Limb (tissue), 2 donors: ENCODE measurements at regions not wholly inside any gene's neighbourhood (a gene's known extent, or its start where the extent isn't known, plus 50 kb on each side); places are given as distances from the start of the nearest gene placed in this dataset.
"Not testable (repeated sequence)": the region's sequence is repeated elsewhere in the genome, so short reads cannot be mapped to it uniquely, and the experiment has no call there.

Experiments used
- DNase-seq, 2 donors: peaks; one replicate each; pipeline ENCODE4 v3.0.0-alpha.2; 2016; ENCODE audit errors: extremely low spot score in 2 of 2

- DNase-seq: no peak
Observed at GRCh38 chr21:28712411-28712810, 280.3 kb downstream of the LTN1 start.

- no peak for DNase-seq
Observed at GRCh38 chr21:28705616-28706015, 287.1 kb downstream of the LTN1 start.

DNA sequence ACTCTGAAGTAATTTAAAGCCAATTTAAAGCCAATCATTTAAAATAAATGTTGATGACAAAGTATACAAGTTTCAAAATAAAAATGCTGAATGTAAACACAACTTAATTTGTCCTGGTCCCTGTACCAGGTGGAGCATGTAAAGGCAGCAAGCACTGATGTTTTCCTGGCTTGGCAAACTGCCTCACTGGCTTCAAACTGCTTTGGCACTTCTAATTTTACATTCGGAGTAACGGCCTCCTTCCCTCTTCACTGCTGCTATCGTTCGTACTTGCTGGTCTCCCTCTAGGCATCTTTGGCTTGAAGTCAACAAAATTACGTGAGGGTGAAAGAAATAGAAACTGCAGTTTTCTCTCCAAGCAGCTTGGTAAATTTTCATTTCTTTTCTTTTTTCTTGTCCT lies 287.9 kb downstream of the LTN1 start:
- DNase-seq: peak; percentile 37 to 72

DNA sequence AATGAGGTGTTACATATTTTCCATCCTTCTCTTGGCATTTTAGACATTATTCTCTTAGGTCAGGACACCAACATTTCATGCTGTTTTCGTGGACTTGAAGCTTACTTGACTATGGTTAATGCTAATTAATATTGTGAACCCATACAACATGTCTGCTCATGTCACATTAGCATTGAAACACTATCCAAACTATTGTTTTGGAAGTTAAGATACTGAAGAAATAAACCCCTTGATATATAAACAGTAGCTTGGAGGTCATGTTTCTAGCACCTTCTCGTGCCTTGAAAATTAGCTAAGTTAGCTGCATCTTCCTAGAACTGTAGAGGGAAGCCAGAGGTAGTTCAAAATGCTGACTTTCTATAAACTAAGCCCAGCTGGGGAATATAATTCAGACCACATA lies 288.8 kb downstream of the LTN1 start:
- no peak for DNase-seq

DNA sequence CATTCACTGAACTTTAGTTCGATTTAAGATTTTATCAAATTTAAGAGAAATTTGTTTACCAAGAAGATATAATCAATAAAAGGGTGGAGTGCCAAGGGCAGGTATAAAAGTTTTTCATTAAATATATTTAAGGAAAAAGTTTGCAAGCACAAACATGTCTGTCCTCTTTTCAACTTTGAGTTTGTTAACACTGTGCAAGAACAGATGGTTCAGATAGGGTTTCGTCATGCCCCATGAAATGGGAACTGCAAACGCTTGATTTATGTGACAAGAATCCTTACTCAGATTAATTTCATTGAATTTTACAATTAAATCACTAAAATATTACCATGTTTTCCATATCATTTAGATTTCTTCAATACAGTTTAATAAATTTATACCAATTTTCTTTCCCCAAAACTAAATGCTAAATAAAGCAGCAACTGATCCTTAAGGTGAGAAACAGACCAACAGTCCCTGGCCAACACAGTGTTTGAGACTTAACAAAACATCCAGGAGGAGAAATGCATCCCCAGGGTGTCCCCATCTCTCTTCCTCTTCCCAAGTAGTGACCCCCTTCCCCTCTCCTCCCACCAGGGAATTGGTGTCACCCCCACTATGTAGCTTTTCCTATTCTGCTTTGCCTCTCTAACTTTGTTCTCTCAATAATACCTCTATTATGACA lies 292.9 kb downstream of the LTN1 start:
- DNase-seq: no peak

DNA sequence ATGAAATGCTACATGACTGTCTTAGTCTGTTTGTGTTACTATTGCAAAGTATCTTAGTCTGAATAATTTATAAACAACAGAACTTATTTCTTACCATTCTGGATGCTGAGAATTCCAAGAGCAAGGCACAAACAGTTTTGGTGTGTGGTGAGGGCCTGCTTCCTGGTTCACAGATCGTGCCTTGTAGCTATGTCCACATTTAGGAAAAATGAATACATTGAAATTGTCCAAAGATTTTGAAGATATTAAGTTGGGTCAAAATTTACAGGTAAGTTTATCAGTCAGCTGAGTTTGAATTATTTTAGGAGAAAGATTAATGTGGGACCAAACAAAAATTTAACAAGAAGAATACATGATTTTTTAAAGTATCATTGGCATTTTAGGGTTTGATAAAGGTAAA lies 293.5 kb downstream of the LTN1 start:
- no peak for DNase-seq

- DNase-seq: no peak
Observed at GRCh38 chr21:28696844-28697410, 295.8 kb downstream of the LTN1 start.

- DNase-seq: no peak
Observed at GRCh38 chr21:28693476-28693875, 299.2 kb downstream of the LTN1 start.

DNA sequence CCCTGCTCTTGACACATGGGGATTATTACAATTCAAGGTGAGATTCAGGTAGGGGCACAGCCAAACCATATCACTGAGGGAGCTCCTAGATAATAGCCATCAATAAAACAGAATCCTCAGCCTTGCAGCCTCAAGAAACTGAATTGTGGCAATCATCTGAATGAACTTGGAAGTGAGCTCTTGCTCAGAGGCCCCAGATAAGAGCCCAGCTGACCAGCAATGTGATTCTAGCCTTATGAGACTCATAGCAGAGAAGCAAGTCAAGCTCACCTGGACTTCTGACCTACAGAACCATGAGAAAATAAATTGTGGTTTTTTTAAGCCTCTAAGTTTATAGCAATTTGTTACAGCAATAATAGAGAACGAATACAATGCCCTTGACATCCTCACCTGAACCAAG lies 302.5 kb downstream of the LTN1 start:
- no peak for DNase-seq

GRCh38 chr21:28688381-28688780 lies 304.3 kb downstream of the LTN1 start:
- no peak for DNase-seq

GRCh38 chr21:28687586-28687985 lies 305.1 kb downstream of the LTN1 start:
- no peak for DNase-seq

DNA sequence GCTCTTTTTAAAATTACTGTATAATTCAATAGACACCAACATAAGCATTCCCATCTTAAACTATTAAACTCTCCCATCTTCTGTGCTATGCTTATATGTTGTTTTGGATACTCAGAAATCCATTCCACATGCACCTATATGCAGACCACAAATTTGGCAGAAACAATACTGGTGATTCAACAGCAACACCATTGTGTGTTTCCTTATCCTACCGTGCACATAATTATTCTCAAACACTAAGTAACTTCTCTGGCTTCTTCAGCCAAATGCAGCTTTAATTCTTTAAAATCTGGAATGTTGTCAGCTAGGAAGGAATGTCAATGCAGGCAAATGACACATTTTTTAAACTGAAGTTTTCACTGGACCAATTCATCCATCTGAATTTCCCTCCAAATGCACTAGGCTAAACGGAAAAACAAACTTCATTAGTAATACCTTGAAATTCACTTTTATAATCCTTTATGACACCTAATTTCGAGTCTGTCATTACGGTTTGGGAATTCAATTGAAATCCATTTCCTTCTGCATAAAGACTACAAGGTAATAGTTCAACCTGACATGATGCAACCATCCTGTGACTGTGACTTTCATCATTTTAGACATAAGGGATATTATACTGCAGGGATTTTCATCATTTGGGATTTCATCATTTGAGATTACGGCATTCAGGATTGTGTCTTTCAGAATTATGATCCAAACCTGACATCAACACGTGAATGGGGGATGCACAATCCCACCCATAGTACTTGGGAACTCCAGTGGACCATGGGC lies 308.5 kb downstream of the LTN1 start:
- DNase-seq: no peak

DNA sequence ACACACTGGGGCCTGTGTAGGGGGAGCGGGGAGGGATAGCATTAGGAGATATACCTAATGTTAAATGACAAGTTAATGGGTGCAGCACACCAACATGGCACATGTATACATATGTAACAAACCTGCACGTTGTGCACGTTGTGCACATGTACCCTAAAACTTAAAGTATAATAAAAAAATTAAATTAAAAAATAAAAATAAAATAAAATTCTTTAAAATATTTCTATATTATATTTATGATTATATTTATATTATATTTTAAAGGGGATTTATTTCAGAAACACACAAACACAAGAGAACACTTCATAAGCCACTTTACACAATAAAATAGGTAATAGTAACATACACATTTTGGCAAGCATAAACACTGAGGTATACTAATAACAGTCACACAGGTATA lies 309.8 kb downstream of the LTN1 start:
- DNase-seq: not testable (repeated sequence)

DNA sequence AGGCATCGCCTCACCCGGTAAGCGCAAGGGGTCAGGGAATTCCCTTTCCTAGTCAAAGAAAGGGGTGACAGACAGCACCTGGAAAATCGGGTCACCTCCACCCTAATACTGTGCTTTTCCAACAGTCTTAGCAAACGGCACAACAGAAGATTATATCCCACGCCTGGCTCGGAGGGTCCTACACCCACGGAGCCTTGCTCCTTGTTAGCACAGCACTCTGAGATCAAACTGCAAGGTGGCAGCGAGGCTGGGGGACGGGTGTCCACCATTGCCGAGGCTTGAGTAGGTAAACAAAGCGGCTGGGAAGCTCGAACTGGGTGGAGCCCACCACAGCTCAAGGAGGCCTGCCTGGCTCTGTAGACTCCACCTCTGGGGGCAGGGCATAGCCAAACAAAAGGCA lies 315.6 kb downstream of the LTN1 start:
- not testable (repeated sequence) for DNase-seq

GRCh38 chr21:28675331-28676041 lies 317.2 kb downstream of the LTN1 start:
- DNase-seq: no peak

DNA sequence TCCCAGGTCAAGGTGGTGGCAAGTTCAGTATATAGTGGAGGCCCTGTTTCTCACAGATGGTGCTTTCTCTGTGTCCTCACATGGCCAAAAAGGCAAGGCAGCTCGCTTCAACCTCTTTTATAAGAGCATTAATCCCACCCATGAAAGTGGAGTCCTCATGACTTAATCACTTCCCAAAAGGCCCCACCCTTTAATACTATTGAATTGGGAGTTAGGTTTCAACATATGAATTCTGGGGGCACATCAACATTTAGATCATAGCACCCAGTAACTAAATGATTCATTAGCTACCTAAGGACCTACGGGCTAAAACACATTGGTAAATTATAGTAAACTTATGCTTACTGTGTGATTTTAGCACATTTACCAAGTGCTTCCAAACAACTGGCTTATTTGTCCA lies 317.9 kb downstream of the LTN1 start:
- DNase-seq: no peak

GRCh38 chr21:28671549-28672195 lies 321.0 kb downstream of the LTN1 start:
- DNase-seq: no peak

GRCh38 chr21:28669971-28670653 lies 322.6 kb downstream of the LTN1 start:
- DNase-seq: no peak

- no peak for DNase-seq
Observed at GRCh38 chr21:28669321-28669720, 323.4 kb downstream of the LTN1 start.

- DNase-seq: no peak
Observed at GRCh38 chr21:28663754-28664153, 328.9 kb downstream of the LTN1 start.

GRCh38 chr21:28663111-28663693 lies 329.5 kb downstream of the LTN1 start:
- no peak for DNase-seq
